ENCODE measurements at regions not wholly inside any gene's neighbourhood (a gene's known extent, or its start where the extent isn't known, plus 50 kb on each side); places are given as distances from the start of the nearest gene placed in this dataset.

- TF ChIP-seq GRHL1 (CRISPR knock-in tag; conservative IDR thresholded peaks at IDR 0.05) = no peak
- peak; percentile 41; the same call in 1 of the 2 replicates for TF ChIP-seq HOXA3 (CRISPR knock-in tag; IDR thresholded peaks at IDR 0.05)
- TF ChIP-seq ARID2 (CRISPR knock-in tag; IDR thresholded peaks at IDR 0.05; ENCODE audit: borderline replicate concordance) = 0 out of 2 replicates have a peak, but pooled peaks have one; percentile 67
- no peak for TF ChIP-seq FUBP1 (CRISPR knock-in tag; IDR thresholded peaks at IDR 0.05; ENCODE audit: borderline replicate concordance)
- peak; percentile 47; the same call in 1 of the 2 replicates for TF ChIP-seq ZNF770 (CRISPR knock-in tag; IDR thresholded peaks at IDR 0.05)
- TF ChIP-seq, protein P1, sequence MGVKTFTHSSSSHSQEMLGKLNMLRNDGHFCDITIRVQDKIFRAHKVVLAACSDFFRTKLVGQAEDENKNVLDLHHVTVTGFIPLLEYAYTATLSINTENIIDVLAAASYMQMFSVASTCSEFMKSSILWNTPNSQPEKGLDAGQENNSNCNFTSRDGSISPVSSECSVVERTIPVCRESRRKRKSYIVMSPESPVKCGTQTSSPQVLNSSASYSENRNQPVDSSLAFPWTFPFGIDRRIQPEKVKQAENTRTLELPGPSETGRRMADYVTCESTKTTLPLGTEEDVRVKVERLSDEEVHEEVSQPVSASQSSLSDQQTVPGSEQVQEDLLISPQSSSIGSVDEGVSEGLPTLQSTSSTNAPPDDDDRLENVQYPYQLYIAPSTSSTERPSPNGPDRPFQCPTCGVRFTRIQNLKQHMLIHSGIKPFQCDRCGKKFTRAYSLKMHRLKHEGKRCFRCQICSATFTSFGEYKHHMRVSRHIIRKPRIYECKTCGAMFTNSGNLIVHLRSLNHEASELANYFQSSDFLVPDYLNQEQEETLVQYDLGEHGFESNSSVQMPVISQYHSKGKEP (CRISPR knock-in tag; IDR thresholded peaks at IDR 0.05) = no peak
- peak; percentile 11; the same call in 1 of the 2 replicates for TF ChIP-seq ZNF263 (CRISPR knock-in tag; IDR thresholded peaks at IDR 0.05)
- no peak for TF ChIP-seq AHR (CRISPR knock-in tag; IDR thresholded peaks at IDR 0.05)
- TF ChIP-seq MXI1 (IDR thresholded peaks at IDR 0.05; ENCODE audit: borderline replicate concordance, low read depth, low read length) = peak; percentile 27; the same call in 1 of the 3 replicates
- TF ChIP-seq ZNF747 (CRISPR knock-in tag; IDR thresholded peaks at IDR 0.05; ENCODE audit: borderline replicate concordance) = no peak
- TF ChIP-seq ZBTB7B (CRISPR knock-in tag; IDR thresholded peaks at IDR 0.05) = 0 out of 2 replicates have a peak, but pooled peaks have one; percentile 15
- no peak for TF ChIP-seq HMGA1 (CRISPR knock-in tag; conservative IDR thresholded peaks at IDR 0.05)
- TF ChIP-seq NBN (conservative IDR thresholded peaks at IDR 0.05) = no peak
- peak; percentile 63 for TF ChIP-seq STAG1 (CRISPR knock-in tag; IDR thresholded peaks at IDR 0.05)
- TF ChIP-seq ZIK1 (CRISPR knock-in tag; IDR thresholded peaks at IDR 0.05; ENCODE audit: borderline replicate concordance, low read depth) = no peak; the same call in 1 of the 2 replicates
- TF ChIP-seq GTF3A (CRISPR knock-in tag; conservative IDR thresholded peaks at IDR 0.05) = 0 out of 2 replicates have a peak, but pooled peaks have one; percentile 18
- peak; percentile 32; the same call in 1 of the 2 replicates for TF ChIP-seq SKIL (CRISPR knock-in tag; IDR thresholded peaks at IDR 0.05; ENCODE audit: borderline replicate concordance)
- no peak for TF ChIP-seq ZEB1 (IDR thresholded peaks at IDR 0.05; ENCODE audit: insufficient replicate concordance, low read depth)
- no peak for TF ChIP-seq ZNF382 (CRISPR knock-in tag; IDR thresholded peaks at IDR 0.05; ENCODE audit: borderline replicate concordance)
- TF ChIP-seq MEIS1 (CRISPR knock-in tag; IDR thresholded peaks at IDR 0.05; ENCODE audit: borderline replicate concordance) = peak; percentile 44; the same call in 1 of the 2 replicates
Measured at GRCh38 chr16:85172455-85173145, 60.3 kb upstream of the CIBAR2 start (continued).
